ENCODE measurements at regions not wholly inside any gene's neighbourhood (a gene's known extent, or its start where the extent isn't known, plus 50 kb on each side); places are given as distances from the start of the nearest gene placed in this dataset.
"Not testable (repeated sequence)": the region's sequence is repeated elsewhere in the genome, so short reads cannot be mapped to it uniquely, and the experiment has no call there.

DNA sequence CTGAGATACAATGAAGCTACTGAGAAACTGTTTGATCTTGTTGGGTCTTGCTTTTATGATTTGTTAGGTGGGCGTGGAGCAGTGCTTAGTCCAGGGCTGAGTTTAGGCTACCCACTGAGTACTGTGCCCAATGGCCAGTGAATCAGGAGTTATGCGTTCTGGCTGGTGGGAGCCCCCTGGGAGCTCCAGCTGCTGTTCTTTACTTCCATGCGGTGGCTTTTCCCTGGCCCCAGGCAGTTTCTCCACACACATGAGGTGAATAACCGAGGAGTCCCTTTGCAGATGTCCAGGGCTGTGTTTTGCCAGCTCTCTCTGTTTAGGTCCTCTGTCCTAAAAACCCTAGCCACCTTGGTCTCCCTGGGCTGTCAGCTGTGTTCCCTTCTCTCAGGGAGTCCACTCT lies 106.5 kb downstream of the KLF13 start:
- DNase-seq = no peak

DNA sequence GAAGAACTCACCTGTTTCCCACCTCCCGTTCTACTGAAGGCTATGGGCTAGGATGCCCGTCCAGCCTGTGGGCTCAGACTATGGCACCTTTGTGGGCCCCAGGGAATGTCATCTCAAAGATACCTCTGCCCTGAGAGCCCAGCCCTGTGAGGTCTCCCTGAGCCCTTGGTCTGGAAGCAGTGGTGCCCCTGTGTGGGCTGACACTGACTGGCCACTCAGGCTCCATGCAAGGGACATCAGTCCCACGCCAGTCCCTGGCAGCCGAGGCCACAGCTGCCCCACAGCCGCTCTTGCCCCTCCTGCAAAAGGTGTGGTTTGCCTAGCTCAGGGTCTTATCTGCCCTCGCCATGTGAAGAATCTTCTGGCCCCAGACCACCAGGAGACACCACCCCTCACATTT lies 106.9 kb downstream of the KLF13 start:
- no peak for DNase-seq

DNA sequence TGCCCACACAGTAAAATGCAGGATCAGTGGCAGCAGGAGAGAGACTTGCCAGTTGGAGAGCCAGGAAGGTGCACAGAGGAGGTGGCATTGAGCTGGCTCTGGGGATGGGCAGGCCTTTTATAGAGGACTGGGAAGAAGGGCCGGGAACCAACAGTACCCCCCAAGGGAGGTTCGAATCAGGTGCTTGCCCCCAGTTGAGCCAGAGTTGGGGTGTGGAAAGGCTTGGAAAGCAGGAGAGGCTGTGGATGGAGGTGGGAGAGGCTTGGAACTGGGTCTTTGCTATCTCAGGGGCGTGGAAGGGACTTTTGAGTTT lies 107.6 kb downstream of the KLF13 start:
- no peak for DNase-seq

DNA sequence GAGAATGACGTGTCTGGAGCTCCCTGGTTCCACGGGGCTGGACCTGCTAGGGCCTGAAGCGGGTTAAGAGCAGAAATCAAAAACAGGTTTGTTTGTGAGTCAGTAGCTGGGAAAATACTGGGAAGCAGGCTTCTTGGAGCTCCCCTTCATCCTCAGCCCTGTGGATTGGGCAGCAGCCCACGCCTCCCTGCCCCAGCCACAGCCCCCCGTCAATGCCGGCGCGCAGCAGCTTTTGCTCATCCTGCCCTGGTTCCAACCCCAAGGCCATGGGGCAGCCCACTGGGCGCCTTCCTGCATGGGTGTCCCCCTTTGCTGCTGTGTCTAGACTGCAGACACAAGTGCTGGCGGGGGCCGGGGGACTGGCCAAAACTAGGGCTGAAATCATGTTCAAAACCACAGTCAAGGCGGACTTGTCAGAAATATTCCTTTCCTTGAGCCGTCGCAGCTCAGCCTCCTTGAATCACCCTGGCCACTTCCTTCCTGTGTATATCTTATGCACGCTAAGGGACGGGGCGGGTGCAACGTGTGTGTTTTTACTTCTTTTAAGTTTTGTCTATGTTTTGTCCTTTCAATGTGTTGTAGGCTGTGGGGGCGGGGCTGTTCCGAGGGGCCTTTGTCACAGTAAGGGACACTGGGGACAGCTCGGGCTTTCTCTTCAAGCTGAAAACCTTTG lies 108.1 kb downstream of the KLF13 start:
- peak; percentile 51 for DNase-seq

DNA sequence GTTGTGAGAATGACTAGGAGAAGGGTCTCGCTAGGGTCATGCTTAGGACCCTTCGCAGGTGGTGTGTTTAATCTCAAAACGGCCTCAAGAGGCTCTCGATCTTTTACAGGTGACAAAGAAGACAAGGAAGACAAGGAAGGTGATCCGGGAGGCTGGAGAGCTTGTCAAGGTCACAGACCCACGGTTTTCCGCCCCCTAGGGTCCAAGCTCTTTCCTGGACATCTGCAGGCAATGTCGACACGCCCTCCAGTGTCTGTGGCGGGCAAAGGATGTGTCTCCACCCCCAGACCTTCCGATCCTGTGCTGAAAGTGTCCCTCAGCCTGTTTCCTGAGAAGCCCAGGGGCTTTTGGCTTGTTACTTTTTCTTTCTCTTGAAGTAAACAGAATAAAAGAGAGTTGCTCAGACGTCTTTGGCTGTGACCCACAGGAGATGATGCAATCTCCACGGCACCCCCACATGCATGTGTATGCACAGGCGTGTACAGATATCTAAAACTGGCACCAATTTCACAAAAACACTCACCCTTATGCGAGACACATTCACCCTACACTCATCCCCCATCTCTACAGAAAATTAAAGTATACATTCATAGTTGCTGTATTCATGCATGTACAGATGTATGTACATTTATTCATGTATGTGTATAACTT lies 108.8 kb downstream of the KLF13 start:
- DNase-seq = peak; percentile 59

- no peak for DNase-seq
Measured at GRCh38 chr15:31435912-31436628, 109.4 kb downstream of the KLF13 start.

GRCh38 chr15:31437686-31438085 lies 111.1 kb downstream of the KLF13 start:
- no peak for DNase-seq

DNA sequence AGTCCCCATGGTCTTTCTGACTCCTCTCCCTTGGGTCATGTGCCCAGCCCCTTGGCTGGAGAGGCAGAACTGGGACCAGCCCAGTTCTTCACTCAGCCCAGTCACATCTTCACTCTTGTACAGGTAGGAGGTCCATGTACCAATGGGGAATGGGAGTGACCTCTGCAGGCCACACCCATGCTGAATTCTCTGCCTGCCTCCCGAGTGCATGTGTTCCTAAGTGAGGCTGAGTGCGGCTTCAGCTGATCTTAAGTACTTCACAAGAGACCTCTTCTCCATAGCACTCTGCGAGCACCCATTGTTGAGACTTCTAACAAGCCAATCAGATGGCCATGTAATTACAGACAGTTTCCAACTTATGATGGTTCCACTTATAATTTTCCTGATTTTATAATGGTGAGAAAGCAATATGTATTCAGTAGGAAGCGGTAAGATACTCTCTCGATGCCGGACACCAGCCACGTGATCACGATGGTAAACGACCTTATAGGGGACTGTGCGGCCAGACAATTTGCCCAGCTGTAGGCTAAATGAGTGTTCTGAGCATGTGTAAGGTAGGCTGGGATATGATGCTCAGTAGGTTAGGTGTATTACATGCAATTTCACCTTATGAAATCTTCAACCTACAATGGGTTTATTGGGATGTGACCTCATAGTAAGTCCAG lies 112.1 kb downstream of the KLF13 start:
- no peak for DNase-seq

DNA sequence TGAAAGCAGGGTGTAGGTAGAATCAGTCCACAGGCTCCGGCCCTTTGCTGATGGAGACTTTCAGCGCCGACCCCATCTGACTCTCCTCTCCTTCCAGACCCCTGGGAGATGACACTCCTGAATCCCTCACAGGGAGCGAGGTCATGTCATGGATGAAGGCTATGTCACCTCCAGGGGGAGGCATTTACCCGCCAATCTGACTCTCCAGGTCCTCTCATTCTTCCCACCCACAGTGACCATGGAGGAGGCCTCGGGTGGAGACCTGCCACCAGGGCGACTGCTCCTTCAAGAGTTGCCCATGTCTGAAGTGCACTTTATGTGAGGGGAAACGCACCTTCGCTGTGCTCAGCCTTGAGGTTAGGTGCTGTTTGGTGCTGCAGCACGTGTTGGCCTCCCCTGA lies 112.7 kb downstream of the KLF13 start:
- DNase-seq = no peak

- not testable (repeated sequence) for DNase-seq
Measured at GRCh38 chr15:31440216-31440615, 113.6 kb downstream of the KLF13 start.

DNA sequence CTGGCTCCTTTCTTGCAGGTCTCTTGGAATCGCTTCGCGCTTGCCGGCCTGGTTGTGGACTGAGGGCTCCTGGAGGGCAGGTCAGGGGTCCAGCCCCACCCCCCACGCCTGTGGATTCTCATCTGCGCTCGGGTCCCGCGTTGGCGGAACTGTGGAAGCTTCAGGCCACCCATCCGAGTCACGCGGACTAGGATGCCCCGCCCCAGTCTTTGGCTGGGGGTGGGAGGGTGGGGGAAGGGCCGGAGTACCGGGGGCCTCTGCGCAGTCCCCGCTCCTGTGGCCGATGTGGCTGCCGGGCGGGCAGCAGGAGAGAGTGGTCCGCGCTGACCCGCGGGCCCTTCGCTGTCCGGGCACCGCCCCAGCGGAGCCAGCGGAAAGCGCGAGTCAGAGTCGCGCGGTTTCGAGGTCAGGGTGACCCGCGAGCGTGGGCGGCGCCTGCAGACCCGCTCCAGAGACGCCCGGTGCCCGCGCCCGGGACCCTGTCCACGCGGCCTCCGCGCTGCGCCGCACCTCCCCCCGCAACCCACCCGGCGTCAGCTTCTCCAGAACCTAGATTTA lies 114.2 kb downstream of the KLF13 start:
- DNase-seq = peak; percentile 16

DNA sequence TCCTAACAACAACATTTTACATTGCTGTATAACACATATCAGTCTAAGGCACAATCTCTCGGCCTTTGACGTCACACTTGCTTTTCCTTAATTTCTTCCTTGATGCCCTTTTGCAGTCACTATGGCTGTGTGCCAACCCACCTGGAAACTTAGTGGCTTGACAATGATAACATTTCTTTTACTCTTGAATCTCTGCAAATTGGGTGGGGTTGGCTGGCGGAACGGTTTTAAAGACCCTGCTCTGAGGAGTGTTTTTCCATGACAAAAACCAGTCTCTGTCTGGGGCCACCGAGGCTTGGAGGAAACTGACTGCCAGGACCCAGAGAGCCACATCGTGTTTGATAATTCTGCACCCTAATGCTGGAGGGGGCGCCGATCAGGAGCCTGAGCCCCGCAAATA lies 115.6 kb downstream of the KLF13 start:
- no peak for DNase-seq

GRCh38 chr15:31442699-31443111 lies 116.1 kb downstream of the KLF13 start:
- no peak for DNase-seq

DNA sequence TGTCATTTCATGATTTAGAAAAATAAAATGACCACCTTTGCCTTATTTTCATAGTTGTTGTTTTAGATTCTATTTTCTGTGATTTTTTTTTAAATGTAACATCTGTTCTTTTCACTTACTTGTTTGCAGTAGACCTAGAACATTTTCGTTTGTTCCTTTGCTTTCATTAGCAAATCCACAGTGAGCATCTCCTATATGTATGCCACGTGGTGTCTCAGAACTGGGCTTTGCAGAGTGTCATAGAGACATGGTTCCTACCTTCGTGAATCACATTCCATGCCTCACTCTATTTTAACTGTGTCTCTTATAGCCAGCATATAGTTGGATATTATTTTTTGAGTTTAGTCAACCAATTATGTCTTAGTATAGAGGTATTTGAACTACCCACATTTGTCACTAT lies 118.2 kb downstream of the KLF13 start:
- no peak for DNase-seq

- no peak for DNase-seq
Measured at GRCh38 chr15:31446546-31446945, 119.9 kb downstream of the KLF13 start.

GRCh38 chr15:31447931-31448634 lies 121.4 kb downstream of the KLF13 start:
- no peak for DNase-seq

DNA sequence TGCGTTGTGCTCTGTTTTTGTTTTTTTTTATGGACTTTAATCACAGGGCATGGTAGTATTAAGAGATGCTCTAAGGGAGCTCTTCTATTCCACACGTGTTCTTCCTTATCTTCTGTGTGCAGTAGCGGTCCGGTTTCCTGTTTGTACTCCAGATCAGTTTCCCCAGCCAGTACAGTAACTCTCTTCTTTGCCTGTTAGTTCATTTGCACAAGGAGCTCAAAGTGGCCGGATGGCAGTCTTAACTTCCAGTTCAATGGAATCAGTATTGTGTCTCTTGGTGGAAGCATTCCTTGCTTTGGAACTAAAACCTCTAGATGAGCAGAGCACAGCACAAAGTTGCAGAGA lies 122.0 kb downstream of the KLF13 start:
- no peak for DNase-seq

DNA sequence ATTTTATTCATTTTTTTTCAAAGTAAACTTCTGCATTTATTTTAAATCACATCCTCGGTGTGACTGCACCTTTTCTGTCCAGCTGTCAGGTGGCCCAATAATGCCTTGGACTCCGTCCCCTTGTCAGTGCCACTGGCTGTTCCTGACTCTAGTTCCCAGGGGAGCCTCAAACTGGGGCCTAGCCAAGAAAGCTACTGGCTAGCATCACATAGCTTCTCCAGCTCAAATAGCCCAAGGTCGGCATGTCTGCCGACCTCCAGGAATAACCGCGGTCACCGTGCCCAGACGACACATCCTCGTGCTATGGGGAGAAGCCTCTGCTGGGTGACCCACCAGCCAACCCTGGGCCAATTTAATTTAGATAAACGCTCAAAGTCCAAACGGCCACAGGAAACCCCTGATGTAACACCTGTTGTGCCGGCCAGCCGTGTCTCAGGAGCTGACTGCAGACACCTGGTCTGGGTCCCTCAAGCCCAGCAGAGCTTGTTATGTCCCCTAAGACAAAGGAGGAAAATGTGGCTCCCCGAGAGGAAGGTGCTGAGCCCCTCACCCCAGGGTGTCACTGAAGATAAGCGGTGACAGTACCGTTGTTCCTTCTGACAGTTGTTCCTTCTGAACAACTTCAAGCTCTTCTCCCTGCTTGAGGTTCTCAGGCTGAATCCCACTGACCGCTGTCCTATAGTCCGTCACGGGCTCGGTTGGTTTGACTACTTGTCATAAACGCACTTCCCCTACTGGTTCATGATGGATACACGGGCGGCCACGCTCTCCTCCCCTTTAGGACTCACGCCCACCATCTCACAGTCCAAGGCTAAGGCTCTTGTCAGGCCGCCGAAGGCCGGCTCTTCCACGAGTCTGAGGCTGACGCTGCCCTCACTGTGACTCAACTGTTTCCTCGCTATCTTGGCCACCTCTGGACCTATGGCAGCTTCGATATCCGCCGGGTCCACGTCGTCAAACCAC lies 126.2 kb downstream of the KLF13 start:
- DNase-seq = no peak

- no peak for DNase-seq
Measured at GRCh38 chr15:31453558-31454318, 127.1 kb downstream of the KLF13 start.

DNA sequence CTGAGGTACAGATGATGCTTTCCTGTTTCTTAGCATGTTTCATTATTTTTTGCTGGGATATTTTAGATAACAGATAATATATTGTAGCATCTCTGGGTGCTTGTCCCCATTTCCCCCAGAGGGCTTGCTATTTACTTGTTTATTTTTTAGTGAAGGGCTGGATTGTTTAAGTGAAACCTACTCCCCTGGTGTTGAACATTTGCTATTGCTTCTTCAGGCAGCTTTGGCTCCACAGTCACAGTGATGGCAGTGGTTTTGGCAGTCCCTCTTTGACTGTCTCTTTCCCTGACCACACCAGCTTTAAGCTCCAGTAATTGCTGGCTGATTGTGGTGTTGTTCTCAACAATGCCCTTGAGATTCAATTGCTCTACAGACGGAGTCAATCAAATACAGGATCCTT lies 128.9 kb downstream of the KLF13 start:
- no peak for DNase-seq
